Gastrocnemius medialis (tissue), 4 donors: ENCODE measurements at regions not wholly inside any gene's neighbourhood (a gene's known extent, or its start where the extent isn't known, plus 50 kb on each side); places are given as distances from the start of the nearest gene placed in this dataset.

ENCODE experiments used
- CTCF ChIP-seq, 5 experiments: fragments of 450-650 bp in 3 of 5; fragments of 200-600 bp in 2 of 5; sonication (generic) in 2 of 5; IDR thresholded peaks in 4 of 5; conservative IDR thresholded peaks in 1 of 5; 1 replicate in 4 of 5; 2 replicates in 1 of 5; pipeline ENCODE4 v1.5.1; 2016 to 2019; ENCODE audit warnings: antibody characterized with exemption in 5 of 5, mild to moderate bottlenecking in 3 of 5, moderate library complexity in 3 of 5
- POLR2A ChIP-seq, 2 donors: fragments of 450-650 bp; IDR thresholded peaks; one replicate each; pipeline ENCODE4 v1.6.1; 2017; ENCODE audit warnings: antibody characterized with exemption in 2 of 2, mild to moderate bottlenecking in 2 of 2, moderate library complexity in 2 of 2

DNA sequence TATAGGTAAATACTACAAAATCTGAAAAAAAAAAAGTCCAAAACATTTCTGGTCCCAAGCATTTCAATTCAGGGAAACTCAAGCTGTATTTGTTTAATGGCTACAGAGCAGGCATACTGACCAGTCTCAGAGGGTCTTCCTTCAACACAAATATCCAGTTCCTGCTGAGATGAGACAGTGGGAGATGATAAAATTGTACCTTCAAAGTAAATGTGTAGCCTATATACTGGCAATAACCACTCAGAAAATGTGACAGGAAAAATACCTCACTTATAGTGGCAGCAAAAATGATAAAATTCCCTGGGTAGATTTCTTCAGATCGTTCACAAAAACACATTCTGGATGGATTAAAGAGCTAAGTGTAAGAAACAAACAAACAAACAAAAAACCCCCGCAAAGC, 102.0 kb upstream of the FUT8 start:
- TF ChIP-seq CTCF (IDR thresholded peaks at IDR 0.05 in 4 of 5, conservative IDR thresholded peaks at IDR 0.05 in 1 of 5) (no peak), POLR2A (IDR thresholded peaks at IDR 0.05) (no peak)
